SKM-1 treated with dmso at 0.1 percent for 144 hours (cell line): ENCODE measurements at regions not wholly inside any gene's neighbourhood (a gene's known extent, or its start where the extent isn't known, plus 50 kb on each side); places are given as distances from the start of the nearest gene placed in this dataset.
"Not testable (repeated sequence)": the region's sequence is repeated elsewhere in the genome, so short reads cannot be mapped to it uniquely, and the experiment has no call there.

Source experiments
- DNase-seq: peaks from one replicate; lab custom pipeline; 2025; ENCODE audit not compliant: unreplicated experiment; lab: John Stamatoyannopoulos, UW

DNA sequence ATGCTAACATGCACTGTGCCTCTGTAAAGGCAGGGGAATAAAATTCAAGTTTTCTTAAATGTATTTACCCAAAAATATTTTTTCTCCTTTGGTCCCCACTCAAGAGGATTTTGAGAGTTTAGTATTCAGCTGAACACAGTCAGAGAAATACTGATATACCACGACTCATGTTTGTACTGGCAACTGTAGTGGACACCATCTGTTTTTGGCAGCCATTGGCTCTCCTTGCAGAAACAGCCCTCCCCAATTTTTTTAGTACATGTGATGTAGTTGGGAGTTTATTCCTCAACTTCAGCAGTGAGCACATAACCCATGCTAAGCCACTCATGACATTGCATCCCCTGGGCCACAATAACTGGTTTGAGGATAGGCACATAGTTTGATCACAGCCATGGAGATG is 154.8 kb upstream of the POU3F1 start:
- no peak for DNase-seq

DNA sequence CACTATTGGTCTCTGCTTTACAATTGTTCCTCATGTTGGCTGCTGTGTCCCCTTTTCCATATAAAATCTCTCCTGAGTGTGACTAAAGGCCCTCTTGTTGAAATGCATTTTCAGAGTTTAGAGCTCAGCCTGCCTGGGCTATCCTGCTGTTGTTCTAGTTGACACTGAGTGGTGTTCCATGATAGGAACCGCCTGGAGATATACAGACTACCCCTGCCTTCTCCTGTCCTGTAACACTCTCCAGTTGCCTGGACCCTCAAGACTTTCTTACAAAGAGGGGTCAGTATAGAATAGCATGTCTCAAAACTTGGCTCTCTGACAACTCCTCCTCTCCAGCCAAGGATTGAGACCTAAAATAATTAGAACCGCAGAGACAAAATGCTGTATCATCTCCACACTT is 152.0 kb upstream of the POU3F1 start:
- no peak for DNase-seq

DNA sequence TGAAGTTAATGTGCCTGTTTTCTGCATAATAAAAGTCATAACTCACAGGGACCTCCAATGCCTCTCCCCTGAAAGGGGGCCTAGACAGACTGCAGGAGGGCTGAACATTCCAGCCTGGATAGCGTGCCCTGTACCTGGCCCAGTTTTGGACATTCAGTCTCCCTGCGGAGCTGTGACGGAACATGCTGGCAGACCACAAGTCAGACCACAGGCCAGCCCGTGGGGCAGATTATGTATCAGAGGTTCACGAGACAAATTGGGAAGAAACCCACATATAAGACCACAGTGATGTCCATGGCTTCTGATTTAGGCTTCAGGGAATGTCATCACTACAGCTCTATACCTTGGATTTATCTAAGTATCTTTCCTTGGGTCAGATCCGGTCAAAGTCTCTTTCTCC is 151.5 kb upstream of the POU3F1 start:
- no peak for DNase-seq

DNA sequence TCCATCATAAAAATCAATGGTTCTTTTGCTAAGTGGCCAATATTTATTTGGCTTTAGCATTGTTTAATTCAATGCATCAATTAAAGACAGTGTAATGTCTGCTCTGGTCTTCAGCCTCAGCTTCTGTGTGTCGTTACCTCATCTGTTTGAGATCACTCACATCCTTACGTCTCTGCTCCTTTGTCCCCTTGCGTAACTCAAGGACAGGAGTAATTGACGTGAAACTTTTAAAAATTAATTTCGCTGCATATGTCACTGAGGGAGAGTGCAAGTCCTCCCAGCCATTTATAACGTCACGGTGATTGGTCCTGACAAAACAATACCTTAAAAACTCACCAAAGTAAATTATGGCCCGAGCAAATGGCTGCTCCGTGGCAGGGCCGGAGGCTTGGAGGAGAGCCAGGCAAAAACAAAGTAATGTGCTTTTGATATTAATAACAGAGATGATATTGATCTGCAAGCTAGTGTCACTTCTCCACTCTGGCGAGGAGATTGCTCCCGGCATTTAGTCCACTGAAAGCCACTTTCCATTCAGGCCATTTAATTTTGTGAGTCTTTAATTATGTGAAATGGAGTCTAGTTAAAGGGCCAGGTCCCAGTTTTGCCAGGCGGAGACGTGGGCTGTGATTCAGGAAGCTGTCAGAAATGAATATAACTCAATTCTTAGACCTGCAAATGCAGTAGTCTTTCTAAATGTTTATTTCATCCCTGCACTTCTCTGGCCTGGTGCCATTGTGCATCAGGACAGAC is 150.9 kb upstream of the POU3F1 start:
- no peak for DNase-seq

- no peak for DNase-seq
Observed at GRCh38 chr1:38194472-38194871, 147.9 kb upstream of the POU3F1 start.

- no peak for DNase-seq
Observed at GRCh38 chr1:38193040-38193439, 146.4 kb upstream of the POU3F1 start.

- DNase-seq = no peak
Observed at GRCh38 chr1:38191461-38191860, 144.9 kb upstream of the POU3F1 start.

GRCh38 chr1:38190983-38191382 is 144.4 kb upstream of the POU3F1 start:
- no peak for DNase-seq

GRCh38 chr1:38187552-38187951 is 141.0 kb upstream of the POU3F1 start:
- DNase-seq = no peak

DNA sequence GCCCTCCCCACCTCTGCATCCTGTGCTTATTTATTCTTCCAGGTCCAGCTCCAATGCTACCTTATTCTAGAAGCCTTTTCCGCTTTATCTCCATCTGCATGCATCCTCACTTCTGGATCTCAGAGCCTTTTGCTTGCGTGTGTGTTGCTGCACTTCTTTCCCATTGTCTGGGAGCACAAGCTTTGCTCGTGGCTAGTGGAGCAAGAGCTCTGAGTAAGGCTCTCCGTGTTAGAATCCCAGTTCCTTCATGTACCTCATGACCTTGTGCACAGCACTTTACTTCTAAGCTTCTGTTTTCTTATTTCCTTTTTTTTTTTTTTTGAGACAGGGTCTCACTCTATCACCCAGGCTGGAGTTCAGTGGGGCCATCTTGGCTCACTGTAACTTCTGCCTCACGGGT is 140.0 kb upstream of the POU3F1 start:
- no peak for DNase-seq

DNA sequence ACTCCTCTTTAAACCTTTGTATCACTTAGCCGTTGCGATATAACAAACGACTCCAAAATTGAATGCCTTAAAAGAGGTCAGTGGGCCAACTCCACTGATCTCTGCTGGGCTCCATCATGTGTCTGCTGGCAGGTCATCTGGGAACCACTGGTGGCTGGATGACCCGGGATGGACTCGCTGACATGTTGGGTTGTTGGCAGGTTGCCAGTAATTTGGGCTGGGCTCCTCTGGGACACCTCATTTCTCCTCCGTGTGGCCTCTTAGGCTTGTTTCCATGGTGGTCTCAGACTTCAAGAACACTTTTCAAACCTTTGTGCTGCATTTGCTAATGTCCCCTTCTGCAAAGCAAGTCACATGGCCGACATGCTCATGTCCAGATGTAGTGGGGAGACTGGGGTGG is 139.3 kb upstream of the POU3F1 start:
- DNase-seq = no peak

DNA sequence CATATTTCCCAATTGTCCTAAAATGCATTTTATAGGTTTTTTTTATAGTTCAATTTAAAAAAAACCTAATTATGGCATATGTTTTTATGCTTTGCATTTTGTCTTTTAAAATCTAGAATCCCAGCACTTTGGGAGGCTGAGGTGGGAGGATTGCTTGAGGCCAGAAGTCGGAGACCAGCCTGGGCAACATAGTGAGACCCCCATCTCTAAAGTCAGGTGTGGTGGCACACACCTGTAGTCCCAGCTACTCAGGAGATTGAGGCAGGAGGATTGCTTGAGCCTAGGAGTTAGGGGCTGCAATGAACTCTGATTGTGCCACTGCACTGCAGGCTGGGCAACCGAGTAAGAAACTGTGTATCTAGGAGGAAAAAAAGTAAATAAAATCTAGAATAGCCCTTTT is 137.2 kb upstream of the POU3F1 start:
- no peak for DNase-seq

DNA sequence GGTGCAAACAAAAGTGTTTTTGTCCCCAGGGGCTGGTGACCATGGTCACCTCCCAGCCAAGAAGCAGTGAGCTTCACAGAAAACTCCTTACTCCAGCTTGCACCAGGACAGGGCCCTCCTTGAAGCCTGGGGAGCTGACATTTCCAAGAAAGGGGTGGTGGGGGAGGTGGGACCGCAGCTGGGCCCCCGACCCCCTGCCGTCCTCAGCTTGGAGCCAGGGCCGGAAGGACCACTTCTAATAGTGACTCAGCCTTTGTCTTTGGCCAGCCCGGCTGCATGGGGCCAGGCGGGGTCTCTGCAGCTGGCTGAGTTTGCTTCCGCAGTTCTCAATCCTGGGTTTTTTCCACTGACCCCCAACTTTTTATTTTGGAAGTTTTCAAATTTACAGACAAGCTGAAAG is 136.5 kb upstream of the POU3F1 start:
- DNase-seq = no peak

- DNase-seq = not testable (repeated sequence)
Observed at GRCh38 chr1:38180388-38180787, 133.8 kb upstream of the POU3F1 start.

DNA sequence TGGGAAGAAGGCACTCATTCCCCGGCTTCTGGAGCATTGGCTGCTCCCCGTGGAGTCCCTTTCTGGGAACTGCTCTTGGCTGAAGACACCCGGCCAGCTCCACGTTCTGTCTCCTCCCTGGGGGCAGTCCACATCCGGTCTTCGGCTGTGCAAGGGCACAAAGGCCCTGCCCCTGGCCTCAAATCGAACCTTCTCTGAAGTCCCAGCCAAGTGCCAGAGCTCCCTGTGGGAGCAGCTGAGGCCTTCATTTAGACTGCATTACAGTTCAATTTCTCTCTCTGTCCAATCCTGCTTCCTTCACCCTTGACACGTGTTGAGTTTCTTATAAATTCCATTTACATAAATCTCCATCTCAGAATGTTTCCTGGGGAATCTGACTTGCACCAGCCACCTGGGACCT is 132.9 kb upstream of the POU3F1 start:
- DNase-seq = no peak

DNA sequence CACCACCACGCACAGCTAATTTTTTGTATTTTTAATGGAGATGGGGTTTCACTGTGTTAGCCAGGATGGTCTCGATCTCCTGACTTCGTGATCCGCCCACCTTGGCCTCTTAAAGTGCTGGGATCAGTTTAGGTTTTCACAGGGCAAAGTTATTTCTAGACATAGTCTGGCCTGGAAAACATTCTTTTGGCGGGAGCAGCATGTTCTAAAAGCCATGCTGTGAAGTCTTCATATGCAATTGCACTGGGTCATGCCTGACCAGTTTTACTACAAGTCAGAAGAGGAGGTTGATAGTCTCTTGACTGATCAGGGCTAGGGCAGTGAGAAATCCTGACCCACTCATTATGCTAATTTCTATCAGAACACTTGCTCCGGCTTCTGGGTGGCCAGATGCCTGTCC is 131.6 kb upstream of the POU3F1 start:
- no peak for DNase-seq

DNA sequence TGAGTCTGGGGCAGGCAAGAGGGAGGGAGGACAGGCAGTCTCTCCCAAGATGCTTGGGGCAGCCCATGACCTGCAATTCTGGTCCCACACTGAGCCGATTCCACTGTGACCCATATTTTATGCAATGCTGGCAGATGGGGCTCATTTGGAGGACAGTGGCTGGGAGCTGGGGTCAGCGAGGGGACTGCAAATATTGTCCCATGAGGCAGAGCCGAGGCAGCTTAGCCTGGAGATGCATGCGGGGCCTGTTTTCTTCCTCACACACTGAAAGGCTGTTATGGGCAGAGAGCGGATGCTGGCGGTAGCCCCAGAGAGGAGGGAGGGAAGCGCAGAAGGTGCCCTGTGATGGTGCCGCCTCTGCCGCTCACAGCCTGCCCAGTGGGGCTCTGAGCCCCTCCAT is 128.5 kb upstream of the POU3F1 start:
- DNase-seq = no peak

DNA sequence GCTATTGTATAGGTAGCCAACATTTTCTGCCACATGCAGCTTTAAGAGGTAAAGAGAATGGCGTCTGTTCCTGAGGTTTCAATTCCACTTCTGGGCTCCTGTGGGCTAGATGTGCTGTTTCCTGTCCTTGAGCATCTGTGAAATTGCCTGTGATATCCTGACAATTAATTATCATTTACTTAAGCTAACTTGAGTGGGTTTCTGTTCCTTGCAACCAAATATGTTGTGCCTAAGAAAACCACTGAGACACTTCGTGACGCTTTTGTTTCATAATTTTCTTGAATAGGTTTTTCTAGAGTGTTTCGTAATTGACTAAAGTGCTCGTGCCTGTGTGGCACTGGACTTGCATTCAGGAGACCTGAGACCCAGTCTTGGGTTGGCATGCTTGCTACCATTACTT is 127.3 kb upstream of the POU3F1 start:
- DNase-seq = no peak

DNA sequence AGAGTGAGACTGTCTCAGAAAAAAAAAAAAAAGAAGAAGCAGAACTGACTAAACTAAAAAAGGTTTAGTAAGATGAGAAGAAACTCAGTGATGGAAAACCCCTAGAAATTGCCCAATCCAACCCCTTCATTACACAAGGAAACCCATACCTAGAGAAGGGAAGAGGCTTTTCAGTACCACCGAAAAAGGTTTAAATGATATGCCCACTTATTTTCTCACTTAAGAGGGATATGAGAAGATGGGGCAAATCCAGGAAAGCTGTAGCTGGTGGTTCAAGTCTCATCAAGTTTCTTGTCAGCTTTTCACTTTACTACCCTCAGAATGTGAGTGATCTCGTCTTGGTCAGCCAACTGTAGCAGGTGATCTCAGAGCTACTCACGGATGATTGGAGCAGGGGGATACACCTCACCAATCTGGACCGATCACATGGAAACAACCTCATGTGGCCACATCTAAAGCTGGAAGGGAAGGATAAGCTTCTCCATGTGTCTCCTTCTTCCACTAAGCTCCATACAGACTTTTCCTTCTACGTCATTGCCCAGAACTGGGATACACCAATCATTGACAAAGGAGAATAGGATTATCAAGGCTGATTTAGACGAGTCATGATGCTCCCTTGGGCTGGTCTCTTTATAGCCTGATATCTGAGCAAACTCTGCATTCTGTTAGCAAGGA is 126.7 kb upstream of the POU3F1 start:
- no peak for DNase-seq

DNA sequence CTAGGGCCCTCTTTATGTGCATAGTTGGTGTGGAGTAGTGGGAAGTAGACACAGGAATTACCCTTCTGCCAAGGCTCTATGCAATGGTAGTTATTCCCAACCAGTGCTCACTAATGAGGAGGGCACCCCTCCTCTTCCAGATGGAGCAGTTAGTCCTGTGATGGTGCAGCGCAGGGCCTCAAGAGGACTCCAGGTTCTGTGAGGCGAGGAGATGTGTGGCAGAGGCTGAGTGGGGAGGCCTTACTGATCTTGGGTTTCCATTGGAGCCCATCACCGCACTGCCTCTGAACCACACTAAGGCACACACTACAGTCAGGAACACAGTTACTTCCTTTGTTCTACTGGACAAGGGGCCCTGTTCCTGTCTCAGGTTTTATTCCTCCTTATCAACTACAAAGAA is 122.5 kb upstream of the POU3F1 start:
- no peak for DNase-seq

- no peak for DNase-seq
Observed at GRCh38 chr1:38168365-38168764, 121.8 kb upstream of the POU3F1 start.

DNA sequence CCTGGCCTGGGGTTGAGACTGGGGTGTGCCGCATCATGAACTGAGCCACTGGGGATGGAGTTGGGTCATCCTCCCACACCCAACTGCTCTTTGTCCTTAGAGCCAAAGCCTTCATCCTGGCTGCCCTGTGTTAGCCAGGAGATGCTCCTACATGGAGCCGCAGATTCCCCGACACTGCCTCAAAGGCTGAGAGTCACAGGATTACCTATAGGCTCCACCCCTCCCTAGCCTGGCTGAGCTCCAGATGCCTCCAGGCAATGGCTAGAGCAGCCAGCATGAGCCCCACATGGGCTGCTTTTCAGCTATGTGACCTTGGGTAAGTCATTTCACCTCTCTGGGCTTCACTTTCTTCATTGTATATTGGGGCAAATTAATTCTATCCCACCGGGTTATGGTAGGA is 119.9 kb upstream of the POU3F1 start:
- DNase-seq = no peak
